NOMO-1 treated with dmso at 0.1 percent for 144 hours (cell line): ENCODE measurements at regions not wholly inside any gene's neighbourhood (a gene's known extent, or its start where the extent isn't known, plus 50 kb on each side); places are given as distances from the start of the nearest gene placed in this dataset.

ENCODE experiments used
- DNase-seq: peaks from one replicate; lab custom pipeline; 2025; ENCODE audit not compliant: unreplicated experiment; lab: John Stamatoyannopoulos, UW

DNA sequence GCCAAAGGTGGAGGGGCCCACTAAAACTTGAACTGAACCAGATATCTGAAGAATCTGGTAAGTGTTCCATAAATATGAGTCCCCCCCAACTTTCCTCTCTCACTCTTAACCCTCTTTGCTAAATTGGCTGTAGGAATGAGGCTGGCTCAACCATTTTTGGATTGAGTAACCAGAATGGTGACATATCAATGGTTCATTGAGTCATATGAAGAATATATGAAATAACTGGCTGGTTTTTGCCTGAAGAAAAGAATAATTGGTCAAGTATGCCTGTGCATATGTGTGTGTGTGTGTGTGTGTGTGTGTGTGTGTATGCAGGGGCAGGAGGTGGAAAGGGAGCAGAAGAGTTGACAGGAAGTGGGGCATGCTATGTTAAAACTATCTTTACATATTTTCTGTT is 472.9 kb upstream of the THBS1 start:
- no peak for DNase-seq

GRCh38 chr15:39110336-39110735 is 470.5 kb upstream of the THBS1 start:
- DNase-seq = no peak

DNA sequence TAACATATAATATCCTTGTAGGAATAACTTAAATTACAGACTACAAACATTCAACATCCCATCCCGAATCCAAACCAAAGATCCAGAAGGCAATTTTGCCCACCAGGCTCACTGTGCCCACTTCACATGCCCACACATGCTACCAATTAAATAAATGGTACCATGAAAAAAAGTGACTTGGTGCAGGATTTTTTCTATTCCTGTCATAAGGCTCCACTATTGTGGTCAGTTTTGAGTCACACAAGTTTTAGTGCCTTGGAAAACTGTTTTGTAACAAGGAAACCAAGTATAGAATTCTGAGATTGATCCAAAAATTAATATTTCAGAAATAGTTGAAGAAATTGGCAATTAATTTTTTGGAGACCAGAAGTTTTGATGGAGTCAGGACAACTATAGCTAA is 470.1 kb upstream of the THBS1 start:
- DNase-seq = no peak

DNA sequence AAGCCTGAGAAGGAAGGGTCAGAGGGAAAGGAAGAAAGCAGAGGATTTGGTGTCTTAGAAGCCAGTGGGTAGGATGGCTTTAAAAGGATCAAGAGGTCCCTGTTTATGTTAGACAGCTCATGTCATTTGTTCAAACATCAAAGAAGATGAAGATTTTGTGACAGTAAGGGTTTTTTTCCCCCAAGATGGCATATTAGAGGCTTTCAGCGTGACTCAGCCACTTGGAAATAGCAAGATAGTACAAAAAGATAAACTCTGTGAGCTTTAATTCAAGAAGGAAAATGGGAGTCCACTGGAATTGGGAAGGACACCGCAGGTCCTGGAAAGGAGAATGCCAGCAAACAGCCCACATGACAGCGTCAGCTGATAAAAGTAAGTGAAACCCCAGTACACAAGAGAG is 467.1 kb upstream of the THBS1 start:
- no peak for DNase-seq

GRCh38 chr15:39114690-39115378 is 466.0 kb upstream of the THBS1 start:
- no peak for DNase-seq

DNA sequence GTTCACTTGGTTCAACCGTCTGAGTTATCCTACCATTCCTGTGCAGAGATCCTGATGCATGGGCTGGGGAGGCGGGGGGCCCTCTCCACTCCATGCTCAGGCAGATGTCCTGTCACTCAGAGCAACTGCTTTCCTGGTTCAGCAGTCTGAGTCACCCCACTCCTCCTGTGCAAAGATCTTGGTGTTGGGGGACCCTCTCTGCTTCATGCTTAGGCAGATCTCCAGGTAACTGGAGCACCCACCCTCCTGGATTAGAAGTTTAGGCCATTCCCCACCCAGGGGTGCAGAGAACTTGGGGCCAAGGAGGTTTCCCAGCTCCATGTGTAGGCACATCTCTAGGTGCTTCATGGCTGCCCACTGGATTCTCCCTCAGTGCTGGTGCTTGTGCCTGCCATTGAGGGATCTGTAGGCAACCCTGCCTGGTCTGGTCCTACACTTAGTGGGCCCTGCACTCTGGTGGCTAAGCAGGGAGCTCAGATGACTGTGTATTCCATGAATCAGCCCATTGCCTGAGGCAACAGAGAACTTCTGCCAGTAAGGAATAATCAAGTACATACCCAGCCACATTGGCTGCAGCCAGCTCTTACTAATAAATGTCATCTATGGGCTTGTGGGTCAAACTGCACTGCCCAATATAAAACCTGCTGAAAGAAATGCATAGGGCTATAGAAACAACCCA is 465.4 kb upstream of the THBS1 start:
- DNase-seq = no peak

DNA sequence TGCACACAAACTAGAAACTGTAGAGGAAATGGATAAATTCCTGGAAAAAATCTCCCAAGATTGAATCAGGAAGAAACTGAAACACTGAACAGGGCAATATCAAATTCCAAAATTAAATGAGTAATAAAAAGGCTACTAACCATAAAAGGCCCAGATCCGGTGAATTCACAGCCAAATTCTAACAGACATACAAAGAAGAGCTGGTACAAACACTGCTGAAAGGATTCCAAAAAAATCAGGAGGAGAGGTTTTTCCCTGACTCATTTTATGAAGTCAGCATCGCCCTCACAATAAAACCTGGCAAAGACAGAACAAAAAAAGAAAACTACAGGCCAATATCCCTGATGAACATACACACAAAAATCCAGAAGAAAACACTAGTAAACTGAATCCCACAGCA is 462.4 kb upstream of the THBS1 start:
- DNase-seq = no peak

- DNase-seq = no peak
Measured at GRCh38 chr15:39124155-39124552, 456.7 kb upstream of the THBS1 start.

GRCh38 chr15:39124553-39125171 is 456.2 kb upstream of the THBS1 start:
- no peak for DNase-seq

- no peak for DNase-seq
Measured at GRCh38 chr15:39125226-39125625, 455.7 kb upstream of the THBS1 start.

GRCh38 chr15:39125904-39126303 is 455.0 kb upstream of the THBS1 start:
- DNase-seq = peak; percentile 5

- DNase-seq = no peak
Measured at GRCh38 chr15:39127151-39127790, 453.6 kb upstream of the THBS1 start.

DNA sequence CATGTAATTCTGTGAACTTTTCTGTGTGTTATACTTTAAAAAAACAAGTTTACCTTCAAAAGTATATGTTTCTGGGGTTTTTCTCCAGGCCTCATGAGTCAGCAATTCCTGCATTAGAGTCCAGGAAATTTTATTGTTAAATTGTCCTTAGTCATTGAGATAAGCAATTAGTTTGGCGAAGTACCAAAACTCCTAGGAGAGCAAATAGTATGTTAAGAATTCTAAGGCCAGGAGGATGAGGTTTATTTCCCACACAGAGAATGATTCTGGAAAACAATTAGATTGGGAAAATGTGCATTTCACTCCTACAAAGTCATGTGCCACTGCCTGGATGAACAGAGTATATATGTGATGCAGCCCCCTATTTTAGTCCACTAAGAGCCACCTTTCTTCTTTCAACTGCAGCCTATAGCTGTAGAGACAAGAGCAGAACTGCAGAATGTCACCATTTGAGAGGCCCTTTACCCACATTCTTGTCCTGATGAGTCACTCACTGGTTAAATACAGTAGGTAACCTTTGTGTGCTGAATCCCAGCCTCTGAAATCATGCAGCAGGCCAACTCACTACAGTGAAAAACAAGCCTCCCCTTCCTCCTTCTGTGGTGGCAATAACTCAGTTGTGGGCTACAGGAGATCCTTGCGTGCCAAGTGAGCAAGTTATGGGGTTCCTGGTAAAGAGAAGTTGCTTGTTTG is 452.8 kb upstream of the THBS1 start:
- DNase-seq = no peak

- no peak for DNase-seq
Measured at GRCh38 chr15:39128746-39129145, 452.1 kb upstream of the THBS1 start.

GRCh38 chr15:39130556-39131379 is 450.1 kb upstream of the THBS1 start:
- DNase-seq = no peak

- DNase-seq = no peak
Measured at GRCh38 chr15:39131609-39132008, 449.3 kb upstream of the THBS1 start.

- DNase-seq = no peak
Measured at GRCh38 chr15:39132070-39132469, 448.8 kb upstream of the THBS1 start.

DNA sequence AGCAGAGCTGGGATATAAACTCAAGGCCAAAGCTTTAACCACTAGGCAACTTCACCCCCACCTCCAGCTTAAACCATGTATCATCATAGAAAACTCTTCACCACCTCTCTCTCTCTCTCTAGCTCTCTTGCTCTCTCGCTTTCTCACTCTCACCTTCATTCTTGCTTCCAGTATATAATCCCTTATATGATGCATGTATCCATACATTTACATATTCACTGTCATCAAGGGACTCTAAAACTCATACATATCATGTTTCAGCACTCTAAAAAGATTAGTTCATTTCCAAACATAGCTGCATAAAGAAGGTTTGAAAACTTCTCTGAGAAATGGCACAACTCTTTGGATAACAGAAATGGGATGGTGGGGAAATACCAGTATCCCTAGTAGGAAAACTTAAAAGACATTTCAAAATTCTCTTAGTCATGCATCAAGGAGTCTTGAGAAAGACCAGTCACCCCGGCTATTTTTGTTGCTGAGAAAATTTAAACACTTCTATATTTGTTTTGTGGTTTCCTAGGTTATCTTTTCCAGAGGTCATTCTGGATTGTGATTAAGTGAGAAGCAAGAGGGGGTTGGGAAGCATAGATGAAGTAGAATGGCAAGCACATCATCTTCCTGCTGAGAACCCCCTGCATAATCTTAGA is 447.8 kb upstream of the THBS1 start:
- no peak for DNase-seq

DNA sequence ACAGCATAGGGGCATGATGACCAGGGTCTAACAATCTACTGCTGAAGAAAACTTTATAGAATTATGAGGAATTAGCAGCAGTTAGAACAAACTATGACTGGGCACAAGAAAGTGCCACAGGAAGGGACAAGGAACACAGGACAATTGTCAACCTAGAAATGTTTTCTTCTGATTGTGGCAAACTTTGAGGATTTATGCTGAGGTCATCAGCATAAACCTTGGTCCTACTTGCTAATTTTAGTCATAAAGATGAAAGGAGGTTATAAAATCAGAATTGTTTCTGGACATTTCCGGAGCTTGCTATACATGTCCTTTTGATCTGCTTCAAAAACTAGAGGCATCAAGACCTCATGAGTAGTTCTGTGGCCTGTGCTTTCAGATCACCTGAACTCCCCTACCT is 446.6 kb upstream of the THBS1 start:
- DNase-seq = no peak

DNA sequence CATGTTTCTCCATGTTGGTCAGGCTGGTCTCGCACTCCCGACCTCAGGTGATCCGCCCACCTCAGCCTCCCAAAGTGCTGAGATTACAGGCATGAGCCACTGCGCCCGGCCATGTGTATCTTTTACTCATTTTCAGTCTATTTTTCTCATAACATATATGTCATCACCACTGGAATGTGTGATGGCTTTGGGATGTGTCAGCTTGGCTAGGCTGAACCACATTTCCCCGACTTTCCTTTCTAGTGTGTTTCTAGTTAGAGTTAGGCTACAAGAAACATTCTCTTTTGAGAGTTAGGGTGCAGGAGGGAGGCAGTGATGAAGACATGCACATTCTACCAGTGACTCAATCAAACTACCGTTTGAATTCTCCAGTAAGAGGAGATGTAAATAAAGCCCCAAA is 444.9 kb upstream of the THBS1 start:
- DNase-seq = no peak
